Suprapubic skin (tissue), 4 donors: ENCODE measurements at regions not wholly inside any gene's neighbourhood (a gene's known extent, or its start where the extent isn't known, plus 50 kb on each side); places are given as distances from the start of the nearest gene placed in this dataset.

ENCODE experiments used
- POLR2A ChIP-seq, 2 donors: fragments of 450-650 bp; IDR thresholded peaks; one replicate each; pipeline ENCODE4 v1.6.1; 2017; ENCODE audit warnings: antibody characterized with exemption in 2 of 2, mild to moderate bottlenecking in 2 of 2, moderate library complexity in 2 of 2
- POLR2AphosphoS5 ChIP-seq, 3 donors: sonication (generic); formaldehyde crosslinking; IDR thresholded peaks; one replicate each; pipeline ENCODE4 v1.6.1; 2017; ENCODE audit warnings: antibody characterized with exemption in 3 of 3
- TF ChIP-seq, protein P1 (sequence below), 2 donors: fragments of 200-600 bp in 1 of 2; fragments of 450-650 bp in 1 of 2; sonication (generic) in 1 of 2; IDR thresholded peaks; one replicate each; pipeline ENCODE4 v1.5.1; 2016 to 2019; ENCODE audit warnings: antibody characterized with exemption in 2 of 2, mild to moderate bottlenecking in 1 of 2, moderate library complexity in 1 of 2

DNA sequence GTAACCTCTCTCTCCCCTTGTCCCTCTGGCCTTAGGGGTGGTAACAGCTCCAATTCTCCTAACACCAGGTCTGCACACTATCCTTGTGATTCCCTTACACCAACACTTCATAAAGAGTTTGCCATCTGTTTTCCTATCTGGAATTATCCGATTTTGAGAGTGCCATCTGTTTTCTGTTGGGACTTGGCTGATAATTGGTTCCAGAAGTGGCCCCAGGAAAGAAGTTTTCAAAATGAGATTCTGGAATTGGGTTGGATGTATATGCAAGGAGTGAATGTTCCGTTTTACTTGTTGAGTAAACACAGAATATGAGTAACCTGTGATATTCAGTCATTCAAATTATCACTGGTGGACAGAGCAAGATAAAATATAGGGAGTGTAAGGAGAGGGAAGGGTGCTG, 134.1 kb upstream of the HS3ST3A1 start:
- TF ChIP-seq, protein P1, sequence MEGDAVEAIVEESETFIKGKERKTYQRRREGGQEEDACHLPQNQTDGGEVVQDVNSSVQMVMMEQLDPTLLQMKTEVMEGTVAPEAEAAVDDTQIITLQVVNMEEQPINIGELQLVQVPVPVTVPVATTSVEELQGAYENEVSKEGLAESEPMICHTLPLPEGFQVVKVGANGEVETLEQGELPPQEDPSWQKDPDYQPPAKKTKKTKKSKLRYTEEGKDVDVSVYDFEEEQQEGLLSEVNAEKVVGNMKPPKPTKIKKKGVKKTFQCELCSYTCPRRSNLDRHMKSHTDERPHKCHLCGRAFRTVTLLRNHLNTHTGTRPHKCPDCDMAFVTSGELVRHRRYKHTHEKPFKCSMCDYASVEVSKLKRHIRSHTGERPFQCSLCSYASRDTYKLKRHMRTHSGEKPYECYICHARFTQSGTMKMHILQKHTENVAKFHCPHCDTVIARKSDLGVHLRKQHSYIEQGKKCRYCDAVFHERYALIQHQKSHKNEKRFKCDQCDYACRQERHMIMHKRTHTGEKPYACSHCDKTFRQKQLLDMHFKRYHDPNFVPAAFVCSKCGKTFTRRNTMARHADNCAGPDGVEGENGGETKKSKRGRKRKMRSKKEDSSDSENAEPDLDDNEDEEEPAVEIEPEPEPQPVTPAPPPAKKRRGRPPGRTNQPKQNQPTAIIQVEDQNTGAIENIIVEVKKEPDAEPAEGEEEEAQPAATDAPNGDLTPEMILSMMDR (IDR thresholded peaks at IDR 0.05) = no peak
- TF ChIP-seq POLR2AphosphoS5 (IDR thresholded peaks at IDR 0.05) (no peak), POLR2A (IDR thresholded peaks at IDR 0.05) (no peak)
